ENCODE measurements at regions not wholly inside any gene's neighbourhood (a gene's known extent, or its start where the extent isn't known, plus 50 kb on each side); places are given as distances from the start of the nearest gene placed in this dataset.
"Not testable (repeated sequence)": the region's sequence is repeated elsewhere in the genome, so short reads cannot be mapped to it uniquely, and the experiment has no call there.

GRCh38 chr14:25461780-25462179 is 411.8 kb upstream of the STXBP6 start:
- no peak for FAIRE-seq
- no peak for DNase-seq (ENCODE audit: extremely low spot score, insufficient read length, low read depth)

GRCh38 chr14:25444381-25444780 is 394.4 kb upstream of the STXBP6 start:
- DNase-seq (ENCODE audit: extremely low spot score, insufficient read length, low read depth) (no peak), FAIRE-seq (no peak)

- DNase-seq (ENCODE audit: extremely low spot score, insufficient read length, low read depth); FAIRE-seq: not testable (repeated sequence)
Observed at GRCh38 chr14:25440382-25440781, 390.4 kb upstream of the STXBP6 start.

GRCh38 chr14:25436906-25437305 is 387.0 kb upstream of the STXBP6 start:
- no peak for DNase-seq (ENCODE audit: extremely low spot score, insufficient read length, low read depth)
- no peak for FAIRE-seq

DNA sequence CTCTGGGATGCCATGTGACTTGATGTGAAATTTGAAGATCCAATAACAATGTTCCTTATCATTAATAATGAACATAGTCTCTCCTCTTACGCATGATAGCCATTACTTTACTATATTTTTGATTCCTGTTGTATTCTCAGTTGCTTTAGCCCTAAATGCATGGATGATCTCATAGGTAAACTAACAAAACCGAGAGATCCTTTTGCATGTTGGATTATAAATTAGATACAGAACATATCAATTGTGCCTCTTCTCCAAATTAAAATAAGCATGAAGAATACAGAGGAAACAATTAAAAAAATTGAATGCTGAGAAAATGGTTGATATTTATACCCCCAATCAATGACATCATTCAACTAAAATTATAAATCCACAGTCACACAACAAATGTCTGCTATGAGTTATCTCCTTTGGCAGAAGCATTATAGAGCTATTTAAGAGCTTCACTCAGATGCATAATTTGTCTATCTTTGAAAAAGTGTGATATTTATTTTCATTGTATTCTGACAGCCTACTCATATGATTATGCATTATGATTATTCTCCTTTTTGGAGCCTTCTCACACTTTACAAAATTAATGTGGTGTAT is 386.4 kb upstream of the STXBP6 start:
- no peak for FAIRE-seq
- DNase-seq (ENCODE audit: extremely low spot score, insufficient read length, low read depth), result no peak

DNA sequence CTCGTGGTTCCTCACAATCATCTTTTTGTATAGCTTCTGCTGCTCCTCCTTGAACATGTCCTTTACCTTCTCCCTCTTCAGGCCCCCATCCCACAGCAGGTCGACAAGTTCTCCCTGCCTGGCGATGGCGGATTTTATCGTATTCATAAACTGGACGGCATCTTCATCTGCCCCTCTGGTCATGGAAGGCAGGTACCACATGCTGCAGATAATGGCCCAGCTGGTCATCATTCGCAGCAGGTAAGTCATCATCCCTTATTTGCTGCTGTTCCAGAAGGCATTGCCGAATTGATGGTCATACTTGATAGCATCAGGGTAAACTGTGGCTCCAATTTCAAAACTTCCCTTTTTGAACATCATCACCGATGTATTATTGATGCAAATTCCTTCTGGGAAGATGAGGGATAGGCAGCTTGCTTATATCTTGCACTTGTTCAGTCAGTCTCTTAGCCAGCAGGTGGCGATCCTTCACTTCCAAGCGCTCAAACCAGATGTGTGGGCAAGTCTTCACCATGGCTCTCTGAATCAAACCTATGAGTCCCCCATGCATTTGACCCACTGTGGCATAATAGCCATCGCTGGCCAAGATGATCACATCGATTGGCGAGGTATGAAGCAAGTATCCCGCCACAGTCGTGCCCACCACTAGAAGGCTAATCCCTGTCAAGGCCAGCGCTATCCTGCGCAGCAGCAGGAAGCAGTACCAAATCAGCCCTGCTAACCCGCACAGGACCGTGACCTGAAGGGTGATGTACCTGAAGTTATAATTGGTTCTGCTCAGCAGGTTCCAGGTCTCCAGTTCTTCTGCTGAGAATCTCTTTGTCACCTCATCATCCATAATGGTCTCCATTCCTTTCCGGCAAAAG is 381.5 kb upstream of the STXBP6 start:
- FAIRE-seq (no peak), DNase-seq (ENCODE audit: extremely low spot score, insufficient read length, low read depth) (no peak)

DNA sequence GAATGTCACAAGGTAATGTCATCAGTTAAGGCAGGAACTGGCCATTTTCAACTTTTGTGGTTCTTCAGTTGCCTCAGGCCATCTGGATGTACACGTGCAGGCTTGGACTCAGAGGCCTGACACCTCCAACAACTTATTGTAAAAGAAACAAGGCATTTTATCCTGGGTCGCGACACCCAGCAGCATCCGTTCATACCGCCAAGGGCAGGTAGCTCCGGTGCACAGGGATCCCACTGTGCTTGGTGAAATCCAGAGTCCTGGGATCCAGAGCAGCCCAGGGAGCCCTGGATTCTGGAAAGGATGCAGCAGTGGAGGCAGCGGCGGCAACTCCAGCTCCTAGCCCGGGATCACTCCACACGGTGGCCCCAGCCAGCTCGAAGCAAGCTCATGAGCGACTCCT is 380.9 kb upstream of the STXBP6 start:
- FAIRE-seq, result no peak
- no peak for DNase-seq (ENCODE audit: extremely low spot score, insufficient read length, low read depth)

GRCh38 chr14:25412998-25413397 is 363.1 kb upstream of the STXBP6 start:
- FAIRE-seq (no peak), DNase-seq (ENCODE audit: extremely low spot score, insufficient read length, low read depth) (no peak)

GRCh38 chr14:25411781-25412757 is 362.1 kb upstream of the STXBP6 start:
- FAIRE-seq (no peak), DNase-seq (ENCODE audit: extremely low spot score, insufficient read length, low read depth) (no peak)

DNA sequence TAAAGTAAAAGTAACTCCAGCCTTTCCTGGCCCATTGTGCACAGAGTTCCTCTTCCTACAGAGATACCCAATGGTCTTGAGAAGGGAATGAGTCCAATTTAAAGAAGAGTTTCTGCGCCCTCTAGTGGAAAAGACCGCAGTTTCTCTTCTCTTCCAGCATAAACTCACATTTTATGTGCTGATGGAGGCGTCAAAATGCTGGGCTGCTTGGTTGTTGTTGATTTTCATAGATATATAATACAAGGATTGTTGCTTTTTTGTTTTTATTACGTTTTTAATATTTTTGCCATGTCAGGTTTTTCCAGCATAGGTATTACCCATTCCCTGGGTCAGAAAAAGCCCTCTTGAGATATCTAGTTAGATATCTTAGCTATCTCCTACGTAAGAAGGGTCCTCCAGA is 356.9 kb upstream of the STXBP6 start:
- DNase-seq (ENCODE audit: extremely low spot score, insufficient read length, low read depth) (no peak), FAIRE-seq (no peak)

- DNase-seq (ENCODE audit: extremely low spot score, insufficient read length, low read depth), result no peak
- peak; percentile 38 for FAIRE-seq
Observed at GRCh38 chr14:25400607-25401206, 350.8 kb upstream of the STXBP6 start.

GRCh38 chr14:25396128-25396527 is 346.2 kb upstream of the STXBP6 start:
- no peak for DNase-seq (ENCODE audit: extremely low spot score, insufficient read length, low read depth)
- no peak for FAIRE-seq

DNA sequence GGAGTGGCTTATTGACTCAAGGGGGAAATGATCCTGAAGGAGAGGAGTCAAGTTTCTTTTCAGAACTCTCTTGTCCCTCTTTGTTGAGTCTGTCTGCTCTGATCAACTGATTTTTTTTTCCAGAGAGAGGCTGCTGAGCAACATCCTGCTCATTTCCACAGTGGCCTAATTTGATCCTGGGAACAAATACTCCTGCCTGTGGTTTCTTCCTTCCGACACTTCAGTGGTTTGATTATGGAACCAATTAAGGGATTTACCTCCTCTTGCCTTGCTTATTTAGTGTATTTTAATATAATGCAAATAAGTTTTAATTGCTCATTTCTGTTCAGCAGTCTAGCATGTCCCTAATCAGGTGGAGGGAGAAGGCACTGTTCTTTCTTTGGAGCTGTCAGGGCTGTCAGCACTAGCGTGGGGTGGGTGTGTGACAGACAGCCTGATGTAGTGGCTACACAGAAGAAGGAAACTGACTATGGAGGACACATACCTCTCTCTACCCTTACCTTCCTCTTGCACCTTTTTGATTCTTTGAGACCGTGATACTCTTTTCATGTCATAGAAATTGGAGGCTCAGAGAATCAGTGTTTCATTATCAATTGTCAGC is 344.9 kb upstream of the STXBP6 start:
- no peak for DNase-seq (ENCODE audit: extremely low spot score, insufficient read length, low read depth)
- no peak for FAIRE-seq

- DNase-seq (ENCODE audit: extremely low spot score, insufficient read length, low read depth) (no peak), FAIRE-seq (no peak)
Observed at GRCh38 chr14:25394356-25394755, 344.4 kb upstream of the STXBP6 start.

GRCh38 chr14:25389948-25390347 is 340.0 kb upstream of the STXBP6 start:
- FAIRE-seq (no peak), DNase-seq (ENCODE audit: extremely low spot score, insufficient read length, low read depth) (no peak)

GRCh38 chr14:25381498-25381897 is 331.6 kb upstream of the STXBP6 start:
- DNase-seq (ENCODE audit: extremely low spot score, insufficient read length, low read depth), result no peak
- no peak for FAIRE-seq

GRCh38 chr14:25375639-25376038 is 325.7 kb upstream of the STXBP6 start:
- FAIRE-seq (no peak), DNase-seq (ENCODE audit: extremely low spot score, insufficient read length, low read depth) (no peak)

DNA sequence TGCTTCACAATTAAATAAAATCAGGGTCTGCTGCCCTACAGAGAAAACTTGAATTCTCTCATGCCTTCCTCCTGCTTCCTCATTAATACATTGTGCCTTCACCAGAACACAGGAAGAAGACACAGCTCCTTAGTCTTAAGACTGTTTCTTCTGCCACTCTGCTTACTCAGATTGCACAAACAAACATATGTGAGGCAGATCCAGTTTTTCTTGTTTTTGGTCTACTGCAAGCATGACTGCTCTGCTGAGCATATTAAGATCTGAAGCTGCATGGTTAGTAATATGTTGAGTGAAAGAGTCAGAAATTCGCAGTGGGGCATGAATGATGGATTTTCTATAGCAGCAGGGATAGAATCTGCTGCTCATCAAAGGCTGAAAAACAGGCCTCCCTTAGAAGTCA is 321.1 kb upstream of the STXBP6 start:
- no peak for FAIRE-seq
- DNase-seq (ENCODE audit: extremely low spot score, insufficient read length, low read depth), result no peak

DNA sequence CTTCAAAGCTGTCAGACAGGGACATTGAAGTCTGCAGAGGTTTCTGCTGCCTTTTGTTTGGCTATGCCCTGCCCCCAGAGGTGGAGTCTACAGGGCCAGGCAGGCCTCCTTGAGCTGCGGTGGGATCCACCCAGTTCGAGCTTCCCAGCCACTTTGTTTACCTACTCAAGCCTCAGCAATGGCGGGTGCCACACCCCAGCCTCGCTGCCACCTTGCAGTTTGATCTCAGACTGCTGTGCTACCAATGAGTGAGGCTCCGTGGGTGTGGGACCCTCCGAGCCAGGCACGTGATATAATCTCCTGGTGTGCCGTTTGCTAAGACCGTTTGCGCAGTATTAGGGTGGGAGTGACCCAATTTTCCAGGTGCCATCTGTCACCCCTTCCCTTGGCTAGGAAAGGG is 320.1 kb upstream of the STXBP6 start:
- FAIRE-seq; DNase-seq (ENCODE audit: extremely low spot score, insufficient read length, low read depth): not testable (repeated sequence)

GRCh38 chr14:25358330-25358729 is 308.4 kb upstream of the STXBP6 start:
- FAIRE-seq, result no peak

More at GRCh38 chr14:25358330-25358729, 308.4 kb upstream of the STXBP6 start:
- DNase-seq (ENCODE audit: extremely low spot score, insufficient read length, low read depth), result no peak

Data from GM18507 (cell line).